ENCODE measurements at regions not wholly inside any gene's neighbourhood (a gene's known extent, or its start where the extent isn't known, plus 50 kb on each side); places are given as distances from the start of the nearest gene placed in this dataset.

GRCh38 chr10:61313460-61313859, 139.7 kb downstream of the TMEM26 start:
- no peak overlapping the region for H3K14ac ChIP-seq (ENCODE audit: low read length)
- H2BK5ac ChIP-seq (ENCODE audit: low read depth, low read length, poor library complexity) = no peak overlapping the region
- no peaks in the 10 kb centered on the region for H3K79me1 ChIP-seq (ENCODE audit: low read length)
- no peak for DNase-seq
- H3K4me3 ChIP-seq (ENCODE audit: low read depth, low read length) = no peak overlapping the region
- H3K18ac ChIP-seq (ENCODE audit: low read length) = no peak overlapping the region
- H3K9me3 ChIP-seq (ENCODE audit: insufficient read depth, low read depth, low read length) = no peaks in the 10 kb centered on the region
- H3K27me3 ChIP-seq (ENCODE audit: insufficient read depth, low read length) = no peaks in the 10 kb centered on the region
- H3K27ac ChIP-seq (ENCODE audit: low read depth, low read length) = no peak overlapping the region
- H4K12ac ChIP-seq (ENCODE audit: low read depth, low read length) = no peak overlapping the region
- no peak overlapping the region for H3K4ac ChIP-seq (ENCODE audit: low read depth, low read length)
- no peak overlapping the region for H2BK120ac ChIP-seq (ENCODE audit: insufficient read depth, low read length, poor library complexity)
- no peak overlapping the region for H2BK12ac ChIP-seq (ENCODE audit: low read length)
- no peaks in the 10 kb centered on the region for H3K36me3 ChIP-seq (ENCODE audit: control insufficient read depth in 1 of 2, insufficient read depth in 2 of 2, low read length in 2 of 2)
- H3K79me2 ChIP-seq (ENCODE audit: control insufficient read depth, insufficient read depth, low read length, poor library complexity) = no peaks in the 10 kb centered on the region
- H4K91ac ChIP-seq (ENCODE audit: low read depth, low read length) = no peak overlapping the region
- H2AFZ ChIP-seq (ENCODE audit: insufficient read depth, low read length, poor library complexity) = no peak overlapping the region
- no peak overlapping the region for H3K23ac ChIP-seq (ENCODE audit: low read length)
- no peak overlapping the region for H4K8ac ChIP-seq (ENCODE audit: low read depth, low read length)
- H3K9ac ChIP-seq (ENCODE audit: low read length) = no peak overlapping the region
- no peak overlapping the region for H3K4me2 ChIP-seq (ENCODE audit: low read length)
- no peak overlapping the region for H2AK5ac ChIP-seq (ENCODE audit: low read length)
- H3K4me1 ChIP-seq (ENCODE audit: control insufficient read depth in 1 of 2, insufficient read depth in 2 of 2, low read length in 2 of 2) = no peaks in the 10 kb centered on the region

GRCh38 chr10:61304746-61305145, 148.4 kb downstream of the TMEM26 start:
- Histone ChIP-seq H2BK5ac (ENCODE audit: low read depth, low read length, poor library complexity) (no peak overlapping the region), H3K27ac (ENCODE audit: low read depth, low read length) (no peak overlapping the region), H3K9ac (ENCODE audit: low read length) (no peak overlapping the region), H3K27me3 (ENCODE audit: insufficient read depth, low read length) (no peaks in the 10 kb centered on the region), H3K4me3 (ENCODE audit: low read depth, low read length) (no peak overlapping the region), H3K79me2 (ENCODE audit: control insufficient read depth, insufficient read depth, low read length, poor library complexity) (no peaks in the 10 kb centered on the region), H2AFZ (ENCODE audit: insufficient read depth, low read length, poor library complexity) (no peak overlapping the region), H3K36me3 (ENCODE audit: control insufficient read depth in 1 of 2, insufficient read depth in 2 of 2, low read length in 2 of 2) (no peaks in the 10 kb centered on the region), H4K12ac (ENCODE audit: low read depth, low read length) (no peak overlapping the region), H2BK120ac (ENCODE audit: insufficient read depth, low read length, poor library complexity) (no peak overlapping the region), H3K23ac (ENCODE audit: low read length) (no peak overlapping the region), H2AK5ac (ENCODE audit: low read length) (no peak overlapping the region), H3K14ac (ENCODE audit: low read length) (no peak overlapping the region), H2BK12ac (ENCODE audit: low read length) (no peak overlapping the region), H3K79me1 (ENCODE audit: low read length) (no peaks in the 10 kb centered on the region), H4K91ac (ENCODE audit: low read depth, low read length) (no peak overlapping the region), H4K8ac (ENCODE audit: low read depth, low read length) (no peak overlapping the region), H3K4me2 (ENCODE audit: low read length) (no peak overlapping the region), H3K4ac (ENCODE audit: low read depth, low read length) (no peak overlapping the region), H3K4me1 (ENCODE audit: control insufficient read depth in 1 of 2, insufficient read depth in 2 of 2, low read length in 2 of 2) (no peaks in the 10 kb centered on the region), H3K9me3 (ENCODE audit: insufficient read depth, low read depth, low read length) (no peaks in the 10 kb centered on the region), H3K18ac (ENCODE audit: low read length) (no peak overlapping the region)
- WGBS (ENCODE audit: extremely low coverage, insufficient coverage, insufficient read length) = no CpG with 5 or more reads among the region's 3 CpGs
- DNase-seq = peak in 1 of 2 donors; percentile 34

GRCh38 chr10:61302124-61302523, 151.1 kb downstream of the TMEM26 start:
- H2BK5ac ChIP-seq (ENCODE audit: low read depth, low read length, poor library complexity) = no peak overlapping the region
- H3K27me3 ChIP-seq (ENCODE audit: insufficient read depth, low read length) = no peaks in the 10 kb centered on the region
- H2AK5ac ChIP-seq (ENCODE audit: low read length) = no peak overlapping the region
- no peak overlapping the region for H2BK12ac ChIP-seq (ENCODE audit: low read length)
- H4K8ac ChIP-seq (ENCODE audit: low read depth, low read length) = no peak overlapping the region
- H3K4me2 ChIP-seq (ENCODE audit: low read length) = no peak overlapping the region
- H2BK120ac ChIP-seq (ENCODE audit: insufficient read depth, low read length, poor library complexity) = no peak overlapping the region
- H3K9ac ChIP-seq (ENCODE audit: low read length) = no peak overlapping the region
- H2AFZ ChIP-seq (ENCODE audit: insufficient read depth, low read length, poor library complexity) = no peak overlapping the region
- H3K36me3 ChIP-seq (ENCODE audit: control insufficient read depth in 1 of 2, insufficient read depth in 2 of 2, low read length in 2 of 2) = no peaks in the 10 kb centered on the region
- no peaks in the 10 kb centered on the region for H3K9me3 ChIP-seq (ENCODE audit: insufficient read depth, low read depth, low read length)
- no peaks in the 10 kb centered on the region for H3K79me1 ChIP-seq (ENCODE audit: low read length)
- no peak overlapping the region for H4K12ac ChIP-seq (ENCODE audit: low read depth, low read length)
- H3K23ac ChIP-seq (ENCODE audit: low read length) = no peak overlapping the region
- no peaks in the 10 kb centered on the region for H3K4me1 ChIP-seq (ENCODE audit: control insufficient read depth in 1 of 2, insufficient read depth in 2 of 2, low read length in 2 of 2)
- no peak for DNase-seq
- no peaks in the 10 kb centered on the region for H3K79me2 ChIP-seq (ENCODE audit: control insufficient read depth, insufficient read depth, low read length, poor library complexity)
- no peak overlapping the region for H3K27ac ChIP-seq (ENCODE audit: low read depth, low read length)
- no peak overlapping the region for H3K14ac ChIP-seq (ENCODE audit: low read length)
- H4K91ac ChIP-seq (ENCODE audit: low read depth, low read length) = no peak overlapping the region
- no peak overlapping the region for H3K18ac ChIP-seq (ENCODE audit: low read length)
- H3K4me3 ChIP-seq (ENCODE audit: low read depth, low read length) = no peak overlapping the region
- H3K4ac ChIP-seq (ENCODE audit: low read depth, low read length) = no peak overlapping the region

- no peak for DNase-seq
- Histone ChIP-seq H3K9me3 (ENCODE audit: insufficient read depth, low read depth, low read length) (no peaks in the 10 kb centered on the region), H2AK5ac (ENCODE audit: low read length) (no peak overlapping the region), H2BK120ac (ENCODE audit: insufficient read depth, low read length, poor library complexity) (no peak overlapping the region), H3K4ac (ENCODE audit: low read depth, low read length) (no peak overlapping the region), H4K12ac (ENCODE audit: low read depth, low read length) (no peak overlapping the region), H3K9ac (ENCODE audit: low read length) (no peak overlapping the region), H3K27ac (ENCODE audit: low read depth, low read length) (no peak overlapping the region), H3K27me3 (ENCODE audit: insufficient read depth, low read length) (no peaks in the 10 kb centered on the region), H3K79me1 (ENCODE audit: low read length) (no peaks in the 10 kb centered on the region), H4K8ac (ENCODE audit: low read depth, low read length) (no peak overlapping the region), H3K4me3 (ENCODE audit: low read depth, low read length) (no peak overlapping the region), H3K23ac (ENCODE audit: low read length) (no peak overlapping the region), H3K79me2 (ENCODE audit: control insufficient read depth, insufficient read depth, low read length, poor library complexity) (no peaks in the 10 kb centered on the region), H3K4me2 (ENCODE audit: low read length) (no peak overlapping the region), H4K91ac (ENCODE audit: low read depth, low read length) (no peak overlapping the region), H2AFZ (ENCODE audit: insufficient read depth, low read length, poor library complexity) (no peak overlapping the region), H3K14ac (ENCODE audit: low read length) (no peak overlapping the region), H3K18ac (ENCODE audit: low read length) (no peak overlapping the region), H2BK12ac (ENCODE audit: low read length) (no peak overlapping the region), H3K4me1 (ENCODE audit: control insufficient read depth in 1 of 2, insufficient read depth in 2 of 2, low read length in 2 of 2) (no peaks in the 10 kb centered on the region), H2BK5ac (ENCODE audit: low read depth, low read length, poor library complexity) (no peak overlapping the region), H3K36me3 (ENCODE audit: control insufficient read depth in 1 of 2, insufficient read depth in 2 of 2, low read length in 2 of 2) (no peaks in the 10 kb centered on the region)
- no CpG with 5 or more reads among the region's 2 CpGs for WGBS (ENCODE audit: extremely low coverage, insufficient coverage, insufficient read length)
Measured at GRCh38 chr10:61301575-61301974, 151.6 kb downstream of the TMEM26 start.

GRCh38 chr10:61299841-61300240, 153.3 kb downstream of the TMEM26 start:
- no peak overlapping the region for H2BK5ac ChIP-seq (ENCODE audit: low read depth, low read length, poor library complexity)
- H3K79me1 ChIP-seq (ENCODE audit: low read length) = no peaks in the 10 kb centered on the region
- H3K9ac ChIP-seq (ENCODE audit: low read length) = no peak overlapping the region
- H3K14ac ChIP-seq (ENCODE audit: low read length) = no peak overlapping the region
- H3K4me1 ChIP-seq (ENCODE audit: control insufficient read depth in 1 of 2, insufficient read depth in 2 of 2, low read length in 2 of 2) = no peaks in the 10 kb centered on the region
- DNase-seq = no peak
- no peak overlapping the region for H4K91ac ChIP-seq (ENCODE audit: low read depth, low read length)
- no peak overlapping the region for H3K4ac ChIP-seq (ENCODE audit: low read depth, low read length)
- no peak overlapping the region for H4K12ac ChIP-seq (ENCODE audit: low read depth, low read length)
- H3K23ac ChIP-seq (ENCODE audit: low read length) = no peak overlapping the region
- H3K4me3 ChIP-seq (ENCODE audit: low read depth, low read length) = no peak overlapping the region
- H2BK120ac ChIP-seq (ENCODE audit: insufficient read depth, low read length, poor library complexity) = no peak overlapping the region
- no peaks in the 10 kb centered on the region for H3K27me3 ChIP-seq (ENCODE audit: insufficient read depth, low read length)
- H3K27ac ChIP-seq (ENCODE audit: low read depth, low read length) = no peak overlapping the region
- no peaks in the 10 kb centered on the region for H3K79me2 ChIP-seq (ENCODE audit: control insufficient read depth, insufficient read depth, low read length, poor library complexity)
- no peak overlapping the region for H3K4me2 ChIP-seq (ENCODE audit: low read length)
- H2AFZ ChIP-seq (ENCODE audit: insufficient read depth, low read length, poor library complexity) = no peak overlapping the region
- H2AK5ac ChIP-seq (ENCODE audit: low read length) = no peak overlapping the region
- H3K36me3 ChIP-seq (ENCODE audit: control insufficient read depth in 1 of 2, insufficient read depth in 2 of 2, low read length in 2 of 2) = no peaks in the 10 kb centered on the region
- H3K18ac ChIP-seq (ENCODE audit: low read length) = no peak overlapping the region
- H4K8ac ChIP-seq (ENCODE audit: low read depth, low read length) = no peak overlapping the region
- H2BK12ac ChIP-seq (ENCODE audit: low read length) = no peak overlapping the region
- WGBS (ENCODE audit: extremely low coverage, insufficient coverage, insufficient read length) = no CpG with 5 or more reads among the region's 3 CpGs
- H3K9me3 ChIP-seq (ENCODE audit: insufficient read depth, low read depth, low read length) = no peaks in the 10 kb centered on the region

All from trophoblast cell (in vitro differentiated cells and primary cell).